ENCODE measurements at regions not wholly inside any gene's neighbourhood (a gene's known extent, or its start where the extent isn't known, plus 50 kb on each side); places are given as distances from the start of the nearest gene placed in this dataset.
A peak's percentile ranks its signal among the peaks of the same experiment; 100 is the strongest.

DNA sequence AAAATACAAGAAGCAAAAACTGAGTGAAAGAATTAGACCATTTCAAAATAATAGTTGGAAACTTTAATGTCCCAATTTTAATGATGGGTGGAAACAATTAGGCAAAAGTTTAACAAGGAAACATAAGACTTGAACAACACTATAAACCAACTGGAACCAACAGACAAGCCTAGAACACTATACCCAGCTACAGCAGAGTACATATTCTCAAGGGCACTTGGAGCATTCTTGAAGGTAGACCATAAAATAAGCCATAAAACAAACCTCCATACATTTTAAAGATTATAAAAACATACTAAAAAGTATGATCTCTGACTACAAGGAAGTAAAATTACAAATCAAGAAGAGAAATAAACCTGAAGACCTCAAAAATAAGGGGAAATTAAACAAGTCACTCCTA is 616.7 kb downstream of the SUCLG1 start:
- DNase-seq: no peak
- Histone ChIP-seq H3K36me3 (ENCODE audit: control insufficient read depth, insufficient read depth, low read length) (no peaks in the 10 kb centered on the region), H3K79me1 (ENCODE audit: low read length) (no peaks in the 10 kb centered on the region), H3K18ac (ENCODE audit: low read length) (no peak overlapping the region), H3K27ac (ENCODE audit: low read depth, low read length) (no peak overlapping the region), H3K4me1 (ENCODE audit: control insufficient read depth, low read depth, low read length) (no peaks in the 10 kb centered on the region), H3K4me2 (ENCODE audit: low read length) (no peak overlapping the region), H3K23ac (ENCODE audit: low read length) (no peak overlapping the region), H3K79me2 (ENCODE audit: control insufficient read depth, insufficient read depth, low read length) (no peaks in the 10 kb centered on the region), H3K9ac (ENCODE audit: low read length) (no peak overlapping the region), H3K56ac (ENCODE audit: low read length) (no peak overlapping the region), H2BK120ac (ENCODE audit: low read depth, low read length) (no peak overlapping the region), H3K4ac (ENCODE audit: low read depth, low read length) (no peak overlapping the region), H2AK5ac (ENCODE audit: low read length) (no peak overlapping the region), H4K5ac (ENCODE audit: low read length) (no peak overlapping the region), H2BK5ac (ENCODE audit: low read length) (no peak overlapping the region), H4K8ac (ENCODE audit: low read depth, low read length) (no peak overlapping the region), H3K4me3 (ENCODE audit: low read length) (no peak overlapping the region), H2BK15ac (replicated peaks; ENCODE audit: low read depth) (no peak overlapping the region), H3K27me3 (ENCODE audit: insufficient read depth, low read length, poor library complexity) (no peaks in the 10 kb centered on the region)

- Histone ChIP-seq H3K4me1 (ENCODE audit: control insufficient read depth, low read depth, low read length) (no peaks in the 10 kb centered on the region), H3K79me1 (ENCODE audit: low read length) (no peaks in the 10 kb centered on the region), H3K27me3 (ENCODE audit: insufficient read depth, low read length, poor library complexity) (no peaks in the 10 kb centered on the region), H3K4ac (ENCODE audit: low read depth, low read length) (no peak overlapping the region), H2BK120ac (ENCODE audit: low read depth, low read length) (no peak overlapping the region), H3K56ac (ENCODE audit: low read length) (no peak overlapping the region), H3K23ac (ENCODE audit: low read length) (no peak overlapping the region), H3K79me2 (ENCODE audit: control insufficient read depth, insufficient read depth, low read length) (no peaks in the 10 kb centered on the region), H3K9ac (ENCODE audit: low read length) (no peak overlapping the region), H2BK15ac (replicated peaks; ENCODE audit: low read depth) (no peak overlapping the region), H4K5ac (ENCODE audit: low read length) (no peak overlapping the region), H2AK5ac (ENCODE audit: low read length) (no peak overlapping the region), H3K4me3 (ENCODE audit: low read length) (no peak overlapping the region), H2BK5ac (ENCODE audit: low read length) (no peak overlapping the region), H4K8ac (ENCODE audit: low read depth, low read length) (no peak overlapping the region), H3K18ac (ENCODE audit: low read length) (no peak overlapping the region), H3K4me2 (ENCODE audit: low read length) (no peak overlapping the region), H3K27ac (ENCODE audit: low read depth, low read length) (no peak overlapping the region), H3K36me3 (ENCODE audit: control insufficient read depth, insufficient read depth, low read length) (no peaks in the 10 kb centered on the region)
- no CpG with 5 or more reads among the region's 3 CpGs for WGBS (ENCODE audit: extremely low coverage, insufficient coverage, low lambda C conversion rate)
- DNase-seq: no peak
Observed at GRCh38 chr2:83837823-83838222, 621.3 kb downstream of the SUCLG1 start.

GRCh38 chr2:83827618-83828017 is 631.5 kb downstream of the SUCLG1 start:
- no peak overlapping the region for H3K4ac ChIP-seq (ENCODE audit: low read depth, low read length)
- peak; percentile 5 for DNase-seq
- no peak overlapping the region for H2BK15ac ChIP-seq (replicated peaks; ENCODE audit: low read depth)
- H3K27ac ChIP-seq (ENCODE audit: low read depth, low read length): no peak overlapping the region
- no peak overlapping the region for H2BK5ac ChIP-seq (ENCODE audit: low read length)
- no peak overlapping the region for H4K5ac ChIP-seq (ENCODE audit: low read length)
- H3K4me3 ChIP-seq (ENCODE audit: low read length): no peak overlapping the region
- H3K4me2 ChIP-seq (ENCODE audit: low read length): no peak overlapping the region
- no peak overlapping the region for H3K23ac ChIP-seq (ENCODE audit: low read length)
- H2BK120ac ChIP-seq (ENCODE audit: low read depth, low read length): no peak overlapping the region
- no peaks in the 10 kb centered on the region for H3K36me3 ChIP-seq (ENCODE audit: control insufficient read depth, insufficient read depth, low read length)
- H3K56ac ChIP-seq (ENCODE audit: low read length): no peak overlapping the region
- H3K27me3 ChIP-seq (ENCODE audit: insufficient read depth, low read length, poor library complexity): no peaks in the 10 kb centered on the region
- H2AK5ac ChIP-seq (ENCODE audit: low read length): no peak overlapping the region
- no peaks in the 10 kb centered on the region for H3K79me2 ChIP-seq (ENCODE audit: control insufficient read depth, insufficient read depth, low read length)
- H3K18ac ChIP-seq (ENCODE audit: low read length): no peak overlapping the region
- no peak overlapping the region for H3K9ac ChIP-seq (ENCODE audit: low read length)
- no peak overlapping the region for H4K8ac ChIP-seq (ENCODE audit: low read depth, low read length)
- H3K4me1 ChIP-seq (ENCODE audit: control insufficient read depth, low read depth, low read length): no peaks in the 10 kb centered on the region
- no peaks in the 10 kb centered on the region for H3K79me1 ChIP-seq (ENCODE audit: low read length)
- no CpG with 5 or more reads among the region's 2 CpGs for WGBS (ENCODE audit: extremely low coverage, insufficient coverage, low lambda C conversion rate)

- WGBS (ENCODE audit: extremely low coverage, insufficient coverage, low lambda C conversion rate): no CpG with 5 or more reads among the region's 5 CpGs
- no peak overlapping the region for H3K23ac ChIP-seq (ENCODE audit: low read length)
- H3K4me3 ChIP-seq (ENCODE audit: low read length): no peak overlapping the region
- H3K9ac ChIP-seq (ENCODE audit: low read length): no peak overlapping the region
- H3K4ac ChIP-seq (ENCODE audit: low read depth, low read length): no peak overlapping the region
- no peak for DNase-seq
- no peak overlapping the region for H3K27ac ChIP-seq (ENCODE audit: low read depth, low read length)
- H2AK5ac ChIP-seq (ENCODE audit: low read length): no peak overlapping the region
- no peak overlapping the region for H2BK15ac ChIP-seq (replicated peaks; ENCODE audit: low read depth)
- no peak overlapping the region for H3K4me2 ChIP-seq (ENCODE audit: low read length)
- H2BK5ac ChIP-seq (ENCODE audit: low read length): no peak overlapping the region
- no peak overlapping the region for H3K56ac ChIP-seq (ENCODE audit: low read length)
- H3K27me3 ChIP-seq (ENCODE audit: insufficient read depth, low read length, poor library complexity): no peaks in the 10 kb centered on the region
- H2BK120ac ChIP-seq (ENCODE audit: low read depth, low read length): no peak overlapping the region
- no peaks in the 10 kb centered on the region for H3K36me3 ChIP-seq (ENCODE audit: control insufficient read depth, insufficient read depth, low read length)
- no peak overlapping the region for H4K5ac ChIP-seq (ENCODE audit: low read length)
- H3K4me1 ChIP-seq (ENCODE audit: control insufficient read depth, low read depth, low read length): no peaks in the 10 kb centered on the region
- no peak overlapping the region for H4K8ac ChIP-seq (ENCODE audit: low read depth, low read length)
- H3K79me2 ChIP-seq (ENCODE audit: control insufficient read depth, insufficient read depth, low read length): no peaks in the 10 kb centered on the region
- no peaks in the 10 kb centered on the region for H3K79me1 ChIP-seq (ENCODE audit: low read length)
- H3K18ac ChIP-seq (ENCODE audit: low read length): no peak overlapping the region
Observed at GRCh38 chr2:83826577-83826976, 632.5 kb downstream of the SUCLG1 start.

DNA sequence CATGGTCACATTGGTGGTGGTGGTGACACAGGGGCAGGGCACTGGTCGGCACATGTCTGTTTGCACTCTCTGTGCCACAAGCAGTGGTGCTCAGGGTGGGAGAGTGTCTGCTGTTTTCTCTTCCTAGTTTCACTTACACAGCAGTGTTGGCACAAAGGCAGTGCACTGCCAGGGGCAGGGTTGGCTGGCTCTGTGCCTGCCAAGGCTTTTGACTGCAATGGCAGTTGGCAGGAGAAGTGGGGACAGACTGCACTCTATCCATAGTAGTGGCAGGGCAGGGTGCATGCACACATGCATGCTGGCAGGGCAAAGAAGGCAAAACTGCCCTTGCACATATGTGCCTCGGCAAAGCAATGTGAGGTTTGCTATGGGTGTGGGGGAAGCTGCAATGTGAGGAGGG is 635.9 kb downstream of the SUCLG1 start:
- no peak overlapping the region for H2BK5ac ChIP-seq (ENCODE audit: low read length)
- no peak overlapping the region for H3K4me2 ChIP-seq (ENCODE audit: low read length)
- no peak overlapping the region for H3K27ac ChIP-seq (ENCODE audit: low read depth, low read length)
- no peak overlapping the region for H4K5ac ChIP-seq (ENCODE audit: low read length)
- H3K56ac ChIP-seq (ENCODE audit: low read length): no peak overlapping the region
- no peak overlapping the region for H4K8ac ChIP-seq (ENCODE audit: low read depth, low read length)
- H3K79me1 ChIP-seq (ENCODE audit: low read length): no peaks in the 10 kb centered on the region
- no peak overlapping the region for H2AK5ac ChIP-seq (ENCODE audit: low read length)
- no peaks in the 10 kb centered on the region for H3K4me1 ChIP-seq (ENCODE audit: control insufficient read depth, low read depth, low read length)
- H3K4ac ChIP-seq (ENCODE audit: low read depth, low read length): no peak overlapping the region
- H3K18ac ChIP-seq (ENCODE audit: low read length): no peak overlapping the region
- no peaks in the 10 kb centered on the region for H3K79me2 ChIP-seq (ENCODE audit: control insufficient read depth, insufficient read depth, low read length)
- WGBS (ENCODE audit: extremely low coverage, insufficient coverage, low lambda C conversion rate): no CpG with 5 or more reads among the region's 2 CpGs
- no peak overlapping the region for H2BK15ac ChIP-seq (replicated peaks; ENCODE audit: low read depth)
- H3K36me3 ChIP-seq (ENCODE audit: control insufficient read depth, insufficient read depth, low read length): no peaks in the 10 kb centered on the region
- H3K27me3 ChIP-seq (ENCODE audit: insufficient read depth, low read length, poor library complexity): no peaks in the 10 kb centered on the region
- H3K9ac ChIP-seq (ENCODE audit: low read length): no peak overlapping the region
- no peak overlapping the region for H2BK120ac ChIP-seq (ENCODE audit: low read depth, low read length)
- H3K4me3 ChIP-seq (ENCODE audit: low read length): no peak overlapping the region
- H3K23ac ChIP-seq (ENCODE audit: low read length): no peak overlapping the region
- no peak for DNase-seq

- no peak overlapping the region for H2AK5ac ChIP-seq (ENCODE audit: low read length)
- H3K4ac ChIP-seq (ENCODE audit: low read depth, low read length): no peak overlapping the region
- no peak overlapping the region for H3K4me2 ChIP-seq (ENCODE audit: low read length)
- no peak overlapping the region for H4K8ac ChIP-seq (ENCODE audit: low read depth, low read length)
- no peak overlapping the region for H3K18ac ChIP-seq (ENCODE audit: low read length)
- no peaks in the 10 kb centered on the region for H3K36me3 ChIP-seq (ENCODE audit: control insufficient read depth, insufficient read depth, low read length)
- no peak overlapping the region for H4K5ac ChIP-seq (ENCODE audit: low read length)
- no peaks in the 10 kb centered on the region for H3K79me1 ChIP-seq (ENCODE audit: low read length)
- H3K27me3 ChIP-seq (ENCODE audit: insufficient read depth, low read length, poor library complexity): no peaks in the 10 kb centered on the region
- no peak overlapping the region for H2BK120ac ChIP-seq (ENCODE audit: low read depth, low read length)
- H3K79me2 ChIP-seq (ENCODE audit: control insufficient read depth, insufficient read depth, low read length): no peaks in the 10 kb centered on the region
- no peak overlapping the region for H3K27ac ChIP-seq (ENCODE audit: low read depth, low read length)
- no peak overlapping the region for H2BK5ac ChIP-seq (ENCODE audit: low read length)
- no peak overlapping the region for H3K23ac ChIP-seq (ENCODE audit: low read length)
- no peak overlapping the region for H3K9ac ChIP-seq (ENCODE audit: low read length)
- peak; percentile 32 for DNase-seq
- H3K4me3 ChIP-seq (ENCODE audit: low read length): no peak overlapping the region
- H2BK15ac ChIP-seq (replicated peaks; ENCODE audit: low read depth): no peak overlapping the region
- no peak overlapping the region for H3K56ac ChIP-seq (ENCODE audit: low read length)
- H3K4me1 ChIP-seq (ENCODE audit: control insufficient read depth, low read depth, low read length): no peaks in the 10 kb centered on the region
- WGBS (ENCODE audit: extremely low coverage, insufficient coverage, low lambda C conversion rate): no CpG with 5 or more reads among the region's 3 CpGs
Observed at GRCh38 chr2:83817511-83817910, 641.6 kb downstream of the SUCLG1 start.

Data from mesendoderm (in vitro differentiated cells).